Astrocyte (in vitro differentiated cells and primary cell): ENCODE measurements at regions not wholly inside any gene's neighbourhood (a gene's known extent, or its start where the extent isn't known, plus 50 kb on each side); places are given as distances from the start of the nearest gene placed in this dataset.

Source experiments
- EZH2 ChIP-seq: IDR thresholded peaks from 2 replicates; pipeline ENCODE4 v1.6.1; 2012; ENCODE audit warnings: mild to moderate bottlenecking, low read length, inconsistent platforms; ENCODE audit not compliant: insufficient read depth
- TF ChIP-seq, protein P1 (sequence below): IDR thresholded peaks from 2 replicates; pipeline ENCODE4 v1.5.1; 2011; ENCODE audit warnings: low read depth, mild to moderate bottlenecking, inconsistent platforms, low read length, moderate library complexity; ENCODE audit not compliant: insufficient read depth

DNA sequence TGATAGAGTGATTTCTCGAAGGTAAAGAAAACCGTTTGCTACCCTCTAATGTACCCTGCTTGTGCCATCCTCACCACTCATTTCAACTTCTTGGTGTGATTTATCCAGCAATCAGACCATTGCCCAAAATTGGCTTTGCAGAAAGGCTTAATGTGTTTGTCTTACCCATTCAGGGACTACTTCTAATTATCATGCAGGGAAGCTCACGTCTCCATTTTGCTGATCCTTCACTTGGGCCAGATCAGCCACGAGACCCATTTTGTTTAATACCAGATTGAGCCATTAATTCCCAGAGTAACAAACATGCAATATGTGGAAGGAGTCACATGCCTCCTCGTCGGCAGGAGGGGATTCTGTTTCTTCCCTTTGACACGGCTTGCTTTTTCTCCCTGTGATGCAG lies 51.1 kb upstream of the CRY1 start:
- TF ChIP-seq, protein P1, sequence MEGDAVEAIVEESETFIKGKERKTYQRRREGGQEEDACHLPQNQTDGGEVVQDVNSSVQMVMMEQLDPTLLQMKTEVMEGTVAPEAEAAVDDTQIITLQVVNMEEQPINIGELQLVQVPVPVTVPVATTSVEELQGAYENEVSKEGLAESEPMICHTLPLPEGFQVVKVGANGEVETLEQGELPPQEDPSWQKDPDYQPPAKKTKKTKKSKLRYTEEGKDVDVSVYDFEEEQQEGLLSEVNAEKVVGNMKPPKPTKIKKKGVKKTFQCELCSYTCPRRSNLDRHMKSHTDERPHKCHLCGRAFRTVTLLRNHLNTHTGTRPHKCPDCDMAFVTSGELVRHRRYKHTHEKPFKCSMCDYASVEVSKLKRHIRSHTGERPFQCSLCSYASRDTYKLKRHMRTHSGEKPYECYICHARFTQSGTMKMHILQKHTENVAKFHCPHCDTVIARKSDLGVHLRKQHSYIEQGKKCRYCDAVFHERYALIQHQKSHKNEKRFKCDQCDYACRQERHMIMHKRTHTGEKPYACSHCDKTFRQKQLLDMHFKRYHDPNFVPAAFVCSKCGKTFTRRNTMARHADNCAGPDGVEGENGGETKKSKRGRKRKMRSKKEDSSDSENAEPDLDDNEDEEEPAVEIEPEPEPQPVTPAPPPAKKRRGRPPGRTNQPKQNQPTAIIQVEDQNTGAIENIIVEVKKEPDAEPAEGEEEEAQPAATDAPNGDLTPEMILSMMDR: no peak
- no peak for TF ChIP-seq EZH2
